ENCODE measurements at regions not wholly inside any gene's neighbourhood (a gene's known extent, or its start where the extent isn't known, plus 50 kb on each side); places are given as distances from the start of the nearest gene placed in this dataset.

GRCh38 chr3:162103808-162104207 lies 607.2 kb downstream of the OTOL1 start:
- Histone ChIP-seq H3K27me3 (ENCODE audit: control insufficient read depth in 1 of 2, insufficient read depth in 2 of 2, low read length in 2 of 2) (no peaks in the 10 kb centered on the region), H3K4me1 (ENCODE audit: insufficient read depth, low read length) (no peaks in the 10 kb centered on the region), H3K9me3 (ENCODE audit: low read length) (no peaks in the 10 kb centered on the region), H3K36me3 (ENCODE audit: insufficient read depth, low read length) (no peaks in the 10 kb centered on the region), H3K9ac (ENCODE audit: low read length) (no peak overlapping the region), H3K27ac (ENCODE audit: low read depth, low read length) (no peak overlapping the region), H3K4me3 (ENCODE audit: low read depth in 1 of 2, low read length in 2 of 2) (no peak overlapping the region)

DNA sequence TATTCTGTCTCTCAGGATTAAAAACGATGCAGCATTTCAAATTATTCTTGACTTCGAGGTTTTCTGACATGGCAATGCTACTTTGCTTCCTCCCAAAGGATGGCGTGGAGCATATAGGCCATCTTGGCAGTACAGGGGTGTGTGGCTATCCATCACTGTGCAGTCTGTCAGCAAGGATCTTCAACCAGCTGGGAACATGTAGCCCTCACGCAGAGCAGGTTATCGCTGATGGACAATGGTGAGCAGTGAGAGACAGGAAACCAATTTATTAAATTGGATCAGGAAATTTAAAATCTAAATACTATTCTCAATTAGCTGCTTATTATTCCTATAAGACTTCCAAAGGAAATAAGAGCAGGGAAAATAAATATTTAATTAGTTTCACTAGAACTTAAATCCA lies 615.3 kb downstream of the OTOL1 start:
- Histone ChIP-seq H3K4me1 (ENCODE audit: insufficient read depth, low read length) (no peaks in the 10 kb centered on the region), H3K27ac (ENCODE audit: low read depth, low read length) (no peak overlapping the region), H3K4me3 (ENCODE audit: low read depth in 1 of 2, low read length in 2 of 2) (no peak overlapping the region), H3K27me3 (ENCODE audit: control insufficient read depth in 1 of 2, insufficient read depth in 2 of 2, low read length in 2 of 2) (no peaks in the 10 kb centered on the region), H3K9ac (ENCODE audit: low read length) (no peak overlapping the region), H3K36me3 (ENCODE audit: insufficient read depth, low read length) (no peaks in the 10 kb centered on the region), H3K9me3 (ENCODE audit: low read length) (no peaks in the 10 kb centered on the region)

- H3K27me3 ChIP-seq (ENCODE audit: control insufficient read depth in 1 of 2, insufficient read depth in 2 of 2, low read length in 2 of 2), result no peaks in the 10 kb centered on the region
- no peak overlapping the region for H3K27ac ChIP-seq (ENCODE audit: low read depth, low read length)
- H3K36me3 ChIP-seq (ENCODE audit: insufficient read depth, low read length), result no peaks in the 10 kb centered on the region
- H3K4me3 ChIP-seq (ENCODE audit: low read depth in 1 of 2, low read length in 2 of 2), result no peak overlapping the region
- H3K4me1 ChIP-seq (ENCODE audit: insufficient read depth, low read length), result no peaks in the 10 kb centered on the region
- no peaks in the 10 kb centered on the region for H3K9me3 ChIP-seq (ENCODE audit: low read length)
- no peak overlapping the region for H3K9ac ChIP-seq (ENCODE audit: low read length)
Observed at GRCh38 chr3:162112719-162113118, 616.1 kb downstream of the OTOL1 start.

DNA sequence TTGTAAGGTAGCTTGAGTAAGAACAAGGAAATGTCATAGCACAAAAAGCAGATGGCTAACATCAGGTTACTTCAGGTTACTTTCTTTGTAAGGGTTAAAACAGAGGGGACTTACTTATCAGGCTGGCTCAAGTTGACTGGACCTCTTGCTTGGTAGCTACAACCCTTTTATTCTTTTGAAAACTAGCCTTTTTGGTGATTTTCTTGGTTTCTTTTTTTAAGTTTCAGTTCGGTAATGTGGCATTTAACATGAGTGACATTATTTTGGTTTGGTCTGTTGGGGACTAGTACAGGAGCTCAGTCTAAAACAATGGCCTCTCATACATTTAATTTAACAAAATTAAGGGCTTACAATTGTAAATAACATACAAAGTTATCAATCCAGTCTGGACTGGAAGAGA lies 621.4 kb downstream of the OTOL1 start:
- H3K9me3 ChIP-seq (ENCODE audit: low read length), result no peaks in the 10 kb centered on the region
- no peaks in the 10 kb centered on the region for H3K4me1 ChIP-seq (ENCODE audit: insufficient read depth, low read length)
- H3K9ac ChIP-seq (ENCODE audit: low read length), result no peak overlapping the region
- H3K4me3 ChIP-seq (ENCODE audit: low read depth in 1 of 2, low read length in 2 of 2), result no peak overlapping the region
- no peaks in the 10 kb centered on the region for H3K36me3 ChIP-seq (ENCODE audit: insufficient read depth, low read length)
- no peaks in the 10 kb centered on the region for H3K27me3 ChIP-seq (ENCODE audit: control insufficient read depth in 1 of 2, insufficient read depth in 2 of 2, low read length in 2 of 2)
- H3K27ac ChIP-seq (ENCODE audit: low read depth, low read length), result no peak overlapping the region

- no peaks in the 10 kb centered on the region for H3K9me3 ChIP-seq (ENCODE audit: low read length)
- H3K4me1 ChIP-seq (ENCODE audit: insufficient read depth, low read length), result no peaks in the 10 kb centered on the region
- no peaks in the 10 kb centered on the region for H3K27me3 ChIP-seq (ENCODE audit: control insufficient read depth in 1 of 2, insufficient read depth in 2 of 2, low read length in 2 of 2)
- no peak overlapping the region for H3K9ac ChIP-seq (ENCODE audit: low read length)
- no peak overlapping the region for H3K27ac ChIP-seq (ENCODE audit: low read depth, low read length)
- H3K4me3 ChIP-seq (ENCODE audit: low read depth in 1 of 2, low read length in 2 of 2), result no peak overlapping the region
- H3K36me3 ChIP-seq (ENCODE audit: insufficient read depth, low read length), result no peaks in the 10 kb centered on the region
Observed at GRCh38 chr3:162119651-162120050, 623.0 kb downstream of the OTOL1 start.

GRCh38 chr3:162122405-162122804 lies 625.8 kb downstream of the OTOL1 start:
- Histone ChIP-seq H3K9me3 (ENCODE audit: low read length) (no peaks in the 10 kb centered on the region), H3K4me3 (ENCODE audit: low read depth in 1 of 2, low read length in 2 of 2) (no peak overlapping the region), H3K36me3 (ENCODE audit: insufficient read depth, low read length) (no peaks in the 10 kb centered on the region), H3K27me3 (ENCODE audit: control insufficient read depth in 1 of 2, insufficient read depth in 2 of 2, low read length in 2 of 2) (no peaks in the 10 kb centered on the region), H3K27ac (ENCODE audit: low read depth, low read length) (no peak overlapping the region), H3K4me1 (ENCODE audit: insufficient read depth, low read length) (no peaks in the 10 kb centered on the region), H3K9ac (ENCODE audit: low read length) (no peak overlapping the region)

- Histone ChIP-seq H3K4me3 (ENCODE audit: low read depth in 1 of 2, low read length in 2 of 2) (no peak overlapping the region), H3K27ac (ENCODE audit: low read depth, low read length) (no peak overlapping the region), H3K36me3 (ENCODE audit: insufficient read depth, low read length) (no peaks in the 10 kb centered on the region), H3K4me1 (ENCODE audit: insufficient read depth, low read length) (no peaks in the 10 kb centered on the region), H3K27me3 (ENCODE audit: control insufficient read depth in 1 of 2, insufficient read depth in 2 of 2, low read length in 2 of 2) (no peaks in the 10 kb centered on the region), H3K9me3 (ENCODE audit: low read length) (no peaks in the 10 kb centered on the region), H3K9ac (ENCODE audit: low read length) (no peak overlapping the region)
Observed at GRCh38 chr3:162125790-162126189, 629.2 kb downstream of the OTOL1 start.

DNA sequence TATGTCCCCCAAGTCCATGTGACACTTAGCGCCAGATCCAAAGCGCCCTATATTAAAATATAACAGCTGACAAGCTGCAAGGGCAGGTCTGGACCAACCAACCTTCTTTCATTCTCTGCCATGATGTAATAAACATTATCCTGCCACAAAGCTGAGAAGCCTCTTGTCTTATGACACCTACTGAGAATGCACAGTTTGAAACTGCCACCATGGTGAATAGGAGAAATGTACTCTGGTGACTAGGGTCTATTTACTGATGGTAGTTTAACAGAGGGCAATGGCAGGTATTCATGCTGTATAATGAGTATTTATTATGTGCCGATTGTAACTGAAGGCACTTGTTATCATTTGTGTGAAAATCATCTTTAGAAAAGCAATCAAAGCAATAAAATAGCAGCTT lies 634.0 kb downstream of the OTOL1 start:
- no peaks in the 10 kb centered on the region for H3K36me3 ChIP-seq (ENCODE audit: insufficient read depth, low read length)
- H3K9ac ChIP-seq (ENCODE audit: low read length), result no peak overlapping the region
- no peak overlapping the region for H3K27ac ChIP-seq (ENCODE audit: low read depth, low read length)
- H3K27me3 ChIP-seq (ENCODE audit: control insufficient read depth in 1 of 2, insufficient read depth in 2 of 2, low read length in 2 of 2), result no peaks in the 10 kb centered on the region
- H3K9me3 ChIP-seq (ENCODE audit: low read length), result no peaks in the 10 kb centered on the region
- no peak overlapping the region for H3K4me3 ChIP-seq (ENCODE audit: low read depth in 1 of 2, low read length in 2 of 2)
- peaks cover 5% of the 10 kb centered on the region for H3K4me1 ChIP-seq (ENCODE audit: insufficient read depth, low read length)

- no peaks in the 10 kb centered on the region for H3K9me3 ChIP-seq (ENCODE audit: low read length)
Observed at GRCh38 chr3:162132981-162133380, 636.4 kb downstream of the OTOL1 start.

DNA sequence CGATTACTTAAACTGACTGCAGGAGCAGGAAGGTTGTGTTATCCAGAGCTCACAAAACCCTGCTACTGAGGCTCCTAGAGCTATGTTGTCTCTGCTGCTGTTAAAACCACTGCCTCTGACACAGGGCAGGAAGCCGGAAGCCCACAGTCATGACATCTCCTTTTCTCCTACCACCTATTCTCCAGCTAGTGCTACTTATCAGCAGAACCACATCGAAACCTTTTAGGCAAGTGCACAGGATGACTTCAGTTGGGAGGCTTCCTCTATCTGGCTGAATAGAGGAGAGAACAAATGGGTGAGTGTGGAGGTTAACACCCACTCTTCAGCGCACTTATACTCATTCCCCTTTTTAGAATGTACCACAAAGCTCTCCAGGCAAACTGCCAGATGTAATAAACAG lies 638.0 kb downstream of the OTOL1 start:
- Histone ChIP-seq H3K4me1 (ENCODE audit: insufficient read depth, low read length) (peaks cover 13% of the 10 kb centered on the region), H3K27ac (ENCODE audit: low read depth, low read length) (no peak overlapping the region), H3K27me3 (ENCODE audit: control insufficient read depth in 1 of 2, insufficient read depth in 2 of 2, low read length in 2 of 2) (no peaks in the 10 kb centered on the region), H3K36me3 (ENCODE audit: insufficient read depth, low read length) (no peaks in the 10 kb centered on the region), H3K4me3 (ENCODE audit: low read depth in 1 of 2, low read length in 2 of 2) (no peak overlapping the region), H3K9ac (ENCODE audit: low read length) (no peak overlapping the region), H3K9me3 (ENCODE audit: low read length) (no peaks in the 10 kb centered on the region)

More at GRCh38 chr3:162132981-162133380, 636.4 kb downstream of the OTOL1 start:
- H3K4me1 ChIP-seq (ENCODE audit: insufficient read depth, low read length), result peaks cover 5% of the 10 kb centered on the region
- H3K4me3 ChIP-seq (ENCODE audit: low read depth in 1 of 2, low read length in 2 of 2), result no peak overlapping the region
- no peak overlapping the region for H3K27ac ChIP-seq (ENCODE audit: low read depth, low read length)
- H3K9ac ChIP-seq (ENCODE audit: low read length), result no peak overlapping the region
- H3K27me3 ChIP-seq (ENCODE audit: control insufficient read depth in 1 of 2, insufficient read depth in 2 of 2, low read length in 2 of 2), result no peaks in the 10 kb centered on the region
- no peaks in the 10 kb centered on the region for H3K36me3 ChIP-seq (ENCODE audit: insufficient read depth, low read length)

- no peak overlapping the region for H3K4me3 ChIP-seq (ENCODE audit: low read depth in 1 of 2, low read length in 2 of 2)
- H3K27ac ChIP-seq (ENCODE audit: low read depth, low read length), result no peak overlapping the region
- no peaks in the 10 kb centered on the region for H3K27me3 ChIP-seq (ENCODE audit: control insufficient read depth in 1 of 2, insufficient read depth in 2 of 2, low read length in 2 of 2)
- H3K9me3 ChIP-seq (ENCODE audit: low read length), result no peaks in the 10 kb centered on the region
- no peaks in the 10 kb centered on the region for H3K36me3 ChIP-seq (ENCODE audit: insufficient read depth, low read length)
- no peak overlapping the region for H3K9ac ChIP-seq (ENCODE audit: low read length)
- peaks cover 22% of the 10 kb centered on the region for H3K4me1 ChIP-seq (ENCODE audit: insufficient read depth, low read length)
Observed at GRCh38 chr3:162136136-162136535, 639.5 kb downstream of the OTOL1 start.

DNA sequence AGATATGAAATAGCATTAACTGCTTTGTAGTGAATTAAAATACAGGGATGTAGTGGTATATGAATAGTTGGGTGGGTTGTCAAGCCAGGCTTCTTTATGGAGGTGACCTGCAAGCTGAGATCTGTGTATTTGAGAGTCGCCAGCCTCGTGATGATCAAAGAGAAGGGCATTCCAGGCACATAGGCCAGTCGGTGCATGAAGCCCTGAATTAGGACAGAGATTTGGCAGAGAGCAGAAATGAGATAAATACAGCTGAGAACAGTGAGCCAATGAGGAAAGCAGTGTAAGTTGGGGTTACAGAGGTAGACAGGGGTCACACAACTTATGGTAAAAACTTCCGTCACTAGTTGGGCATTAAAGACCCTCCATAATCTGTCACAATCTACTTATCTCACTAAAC lies 641.9 kb downstream of the OTOL1 start:
- no peaks in the 10 kb centered on the region for H3K27me3 ChIP-seq (ENCODE audit: control insufficient read depth in 1 of 2, insufficient read depth in 2 of 2, low read length in 2 of 2)
- no peak overlapping the region for H3K4me3 ChIP-seq (ENCODE audit: low read depth in 1 of 2, low read length in 2 of 2)
- peaks cover 28% of the 10 kb centered on the region for H3K4me1 ChIP-seq (ENCODE audit: insufficient read depth, low read length)
- no peak overlapping the region for H3K27ac ChIP-seq (ENCODE audit: low read depth, low read length)
- no peaks in the 10 kb centered on the region for H3K9me3 ChIP-seq (ENCODE audit: low read length)
- no peaks in the 10 kb centered on the region for H3K36me3 ChIP-seq (ENCODE audit: insufficient read depth, low read length)
- no peak overlapping the region for H3K9ac ChIP-seq (ENCODE audit: low read length)

All from muscle layer of colon (tissue), 2 donors.